ENCODE measurements at regions not wholly inside any gene's neighbourhood (a gene's known extent, or its start where the extent isn't known, plus 50 kb on each side); places are given as distances from the start of the nearest gene placed in this dataset.

DNA sequence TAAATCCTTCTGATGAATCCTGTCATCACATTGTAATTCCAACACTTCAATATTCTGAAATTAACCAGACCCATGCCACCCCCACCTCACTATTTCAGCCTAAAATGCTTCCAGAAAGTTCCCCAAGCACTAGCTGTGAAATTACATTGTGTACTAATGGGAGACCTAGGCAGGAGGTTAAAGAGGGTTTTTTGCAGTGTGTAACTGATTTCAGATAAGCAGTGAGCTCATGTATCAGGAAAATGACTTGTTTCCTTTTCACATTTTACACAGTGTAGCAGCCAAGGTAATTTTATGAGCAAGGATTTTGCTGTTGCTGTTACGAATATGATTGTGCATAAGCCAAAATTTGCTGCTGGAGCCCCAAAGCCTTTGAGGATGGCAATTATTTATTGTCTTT, 129.0 kb downstream of the INHBA start:
- Mint-ChIP-seq H3K27me3 (ENCODE audit: low read depth) (no peaks in the 10 kb centered on the region), H3K4me3 (ENCODE audit: unreplicated experiment) (no peak overlapping the region), H3K36me3 (ENCODE audit: low read depth) (no peaks in the 10 kb centered on the region), H3K27ac (ENCODE audit: unreplicated experiment) (no peak overlapping the region), H3K9me3 (ENCODE audit: low read depth) (no peaks in the 10 kb centered on the region), H3K4me1 (ENCODE audit: low read depth) (peaks cover 36% of the 10 kb centered on the region)
- DNase-seq (ENCODE audit: low spot score): no peak
- TF ChIP-seq, protein P1, sequence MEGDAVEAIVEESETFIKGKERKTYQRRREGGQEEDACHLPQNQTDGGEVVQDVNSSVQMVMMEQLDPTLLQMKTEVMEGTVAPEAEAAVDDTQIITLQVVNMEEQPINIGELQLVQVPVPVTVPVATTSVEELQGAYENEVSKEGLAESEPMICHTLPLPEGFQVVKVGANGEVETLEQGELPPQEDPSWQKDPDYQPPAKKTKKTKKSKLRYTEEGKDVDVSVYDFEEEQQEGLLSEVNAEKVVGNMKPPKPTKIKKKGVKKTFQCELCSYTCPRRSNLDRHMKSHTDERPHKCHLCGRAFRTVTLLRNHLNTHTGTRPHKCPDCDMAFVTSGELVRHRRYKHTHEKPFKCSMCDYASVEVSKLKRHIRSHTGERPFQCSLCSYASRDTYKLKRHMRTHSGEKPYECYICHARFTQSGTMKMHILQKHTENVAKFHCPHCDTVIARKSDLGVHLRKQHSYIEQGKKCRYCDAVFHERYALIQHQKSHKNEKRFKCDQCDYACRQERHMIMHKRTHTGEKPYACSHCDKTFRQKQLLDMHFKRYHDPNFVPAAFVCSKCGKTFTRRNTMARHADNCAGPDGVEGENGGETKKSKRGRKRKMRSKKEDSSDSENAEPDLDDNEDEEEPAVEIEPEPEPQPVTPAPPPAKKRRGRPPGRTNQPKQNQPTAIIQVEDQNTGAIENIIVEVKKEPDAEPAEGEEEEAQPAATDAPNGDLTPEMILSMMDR (IDR thresholded peaks at IDR 0.05): no peak

DNA sequence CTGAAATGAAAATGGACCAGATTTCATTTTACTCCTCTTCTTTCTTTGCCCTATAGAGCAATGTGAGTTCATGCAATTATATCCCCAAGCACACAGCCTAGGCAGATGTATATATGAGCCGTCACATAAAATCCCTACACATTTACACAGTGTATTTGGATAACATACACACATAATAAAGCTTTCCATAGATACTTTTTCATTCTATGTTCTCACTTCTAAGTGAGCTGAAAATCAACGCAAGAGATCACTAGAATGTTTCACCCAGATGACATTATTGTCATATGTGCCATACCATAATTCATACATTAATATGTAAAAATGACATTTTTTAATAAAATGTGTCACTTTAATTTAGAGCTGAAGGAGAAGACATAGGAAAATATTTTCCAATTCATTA, 129.4 kb downstream of the INHBA start:
- Mint-ChIP-seq H3K27ac (ENCODE audit: unreplicated experiment) (peak overlapping the region; percentile 29), H3K36me3 (ENCODE audit: low read depth) (no peaks in the 10 kb centered on the region), H3K27me3 (ENCODE audit: low read depth) (no peaks in the 10 kb centered on the region), H3K4me3 (ENCODE audit: unreplicated experiment) (no peak overlapping the region), H3K4me1 (ENCODE audit: low read depth) (peaks cover 37% of the 10 kb centered on the region), H3K9me3 (ENCODE audit: low read depth) (no peaks in the 10 kb centered on the region)
- TF ChIP-seq, protein P1 (IDR thresholded peaks at IDR 0.05): no peak
- DNase-seq (ENCODE audit: low spot score): no peak

DNA sequence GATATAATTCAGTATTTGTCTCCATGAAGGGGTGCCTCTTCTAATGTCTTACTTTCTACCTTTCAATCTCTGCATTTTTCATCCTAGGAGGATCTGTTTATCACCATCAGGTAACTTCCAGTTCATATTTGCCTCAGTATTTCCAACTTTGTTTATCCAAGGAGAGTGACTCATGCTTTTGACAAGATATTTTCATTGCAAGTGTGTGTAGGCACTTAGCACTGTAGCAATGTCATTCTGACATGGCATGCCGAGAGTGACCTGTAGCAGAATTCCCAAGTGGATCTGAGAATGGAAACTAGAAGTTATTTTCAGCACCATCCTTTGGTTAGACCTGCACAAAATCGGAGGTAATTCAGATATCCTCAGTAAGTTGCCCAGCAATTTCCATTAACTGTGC, 129.9 kb downstream of the INHBA start:
- Mint-ChIP-seq H3K9me3 (ENCODE audit: low read depth) (no peaks in the 10 kb centered on the region), H3K27ac (ENCODE audit: unreplicated experiment) (peak overlapping the region; percentile 29), H3K27me3 (ENCODE audit: low read depth) (no peaks in the 10 kb centered on the region), H3K36me3 (ENCODE audit: low read depth) (no peaks in the 10 kb centered on the region), H3K4me1 (ENCODE audit: low read depth) (peaks cover 41% of the 10 kb centered on the region), H3K4me3 (ENCODE audit: unreplicated experiment) (no peak overlapping the region)
- no peak for DNase-seq (ENCODE audit: low spot score)
- TF ChIP-seq, protein P1 (IDR thresholded peaks at IDR 0.05): no peak

DNA sequence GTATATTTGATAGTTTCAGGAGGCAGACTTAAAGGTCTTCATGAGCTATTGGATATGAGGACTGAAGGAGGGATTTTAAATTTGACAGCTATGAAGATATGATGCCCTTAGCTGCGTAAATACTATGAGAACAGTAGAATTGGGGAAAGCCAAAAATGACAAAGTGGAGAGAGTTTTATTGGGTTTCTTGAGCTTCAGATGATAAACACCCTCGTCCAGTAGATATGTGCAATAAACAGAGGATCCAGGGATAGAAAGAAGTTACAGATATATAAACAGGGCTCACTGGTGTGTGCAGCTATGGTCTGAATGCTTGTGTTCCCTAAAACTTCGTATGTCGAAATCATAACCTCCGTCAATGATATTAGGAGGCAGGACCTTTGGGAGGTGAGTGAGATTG, 131.3 kb downstream of the INHBA start:
- Mint-ChIP-seq H3K36me3 (ENCODE audit: low read depth) (no peaks in the 10 kb centered on the region), H3K4me1 (ENCODE audit: low read depth) (peaks cover 50% of the 10 kb centered on the region), H3K4me3 (ENCODE audit: unreplicated experiment) (no peak overlapping the region), H3K9me3 (ENCODE audit: low read depth) (peaks cover 3% of the 10 kb centered on the region), H3K27me3 (ENCODE audit: low read depth) (no peaks in the 10 kb centered on the region), H3K27ac (ENCODE audit: unreplicated experiment) (no peak overlapping the region)
- DNase-seq (ENCODE audit: low spot score): no peak
- TF ChIP-seq, protein P1 (IDR thresholded peaks at IDR 0.05): no peak

DNA sequence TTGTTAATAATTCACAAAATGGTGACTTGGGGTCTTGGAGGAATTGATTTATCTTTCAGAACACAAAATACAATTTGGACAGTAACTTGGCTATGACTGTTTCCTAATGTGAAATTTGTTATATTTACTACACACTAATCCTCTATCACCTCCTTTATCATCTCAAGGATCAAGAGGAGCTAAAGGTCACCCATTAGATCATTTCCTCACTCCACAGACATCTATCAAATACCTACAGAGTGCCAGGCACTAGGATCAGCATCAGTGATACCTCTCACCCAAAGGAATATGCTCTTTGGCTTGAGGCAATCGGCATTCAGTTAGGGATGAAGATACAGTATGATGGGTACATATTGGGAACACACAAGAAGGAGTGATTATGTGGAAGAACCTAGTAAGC, 132.1 kb downstream of the INHBA start:
- no peak overlapping the region for H3K4me3 Mint-ChIP-seq (ENCODE audit: unreplicated experiment)
- H3K27me3 Mint-ChIP-seq (ENCODE audit: low read depth): no peaks in the 10 kb centered on the region
- TF ChIP-seq, protein P1 (IDR thresholded peaks at IDR 0.05): no peak
- H3K27ac Mint-ChIP-seq (ENCODE audit: unreplicated experiment): no peak overlapping the region
- peaks cover 3% of the 10 kb centered on the region for H3K9me3 Mint-ChIP-seq (ENCODE audit: low read depth)
- H3K36me3 Mint-ChIP-seq (ENCODE audit: low read depth): no peaks in the 10 kb centered on the region
- no peak for DNase-seq (ENCODE audit: low spot score)
- peaks cover 46% of the 10 kb centered on the region for H3K4me1 Mint-ChIP-seq (ENCODE audit: low read depth)
